ENCODE measurements at regions not wholly inside any gene's neighbourhood (a gene's known extent, or its start where the extent isn't known, plus 50 kb on each side); places are given as distances from the start of the nearest gene placed in this dataset.

- TF ChIP-seq CHD7 (IDR thresholded peaks at IDR 0.05; ENCODE audit: insufficient replicate concordance, low read length) = no peak
- TF ChIP-seq TEAD4 (IDR thresholded peaks at IDR 0.05; ENCODE audit: low read depth, low read length) = no peak
Observed at GRCh38 chr12:74349925-74350324, 187.7 kb upstream of the ATXN7L3B start (continued).

Data from H1 (cell line).